ENCODE measurements at regions not wholly inside any gene's neighbourhood (a gene's known extent, or its start where the extent isn't known, plus 50 kb on each side); places are given as distances from the start of the nearest gene placed in this dataset.

DNA sequence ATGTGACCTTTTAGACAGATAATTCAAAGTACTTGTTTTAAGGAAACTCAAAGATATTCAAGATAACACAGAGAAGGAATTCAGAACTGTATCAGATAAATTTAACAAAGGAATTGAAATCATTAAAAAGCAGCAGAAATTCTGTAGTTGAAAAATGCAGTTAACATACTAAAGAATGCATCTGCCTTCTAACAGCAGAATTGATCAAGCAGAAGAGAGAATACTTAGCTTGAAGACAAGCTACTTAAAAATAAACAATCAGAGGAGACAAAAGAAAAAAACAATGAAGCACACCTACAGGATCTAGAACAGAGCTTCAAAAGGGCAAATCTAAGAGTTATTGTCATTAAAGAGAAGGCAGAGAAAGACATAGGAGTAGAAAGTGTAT lies 123.0 kb upstream of the TET2 start:
- no peaks in the 10 kb centered on the region for H3K4me1 Mint-ChIP-seq (ENCODE audit: low read depth, unreplicated experiment)
- H3K27ac Mint-ChIP-seq (ENCODE audit: unreplicated experiment) = no peak overlapping the region
- no peaks in the 10 kb centered on the region for H3K9me3 Mint-ChIP-seq (ENCODE audit: unreplicated experiment)
- no peak for TF ChIP-seq CTCF (IDR thresholded peaks at IDR 0.05; ENCODE audit: insufficient read depth in 1 of 2, low read depth in 1 of 2, low read length in 1 of 2, severe bottlenecking in 1 of 2, unreplicated experiment in 1 of 2)
- H3K36me3 Mint-ChIP-seq (ENCODE audit: insufficient read depth, unreplicated experiment) = no peaks in the 10 kb centered on the region
- Histone ChIP-seq H3K4me3 (ENCODE audit: low read depth, low read length) (no peak overlapping the region), H3K9me3 (0 out of 2 replicates have a peak, but pooled peaks cover 3% of the 10 kb centered on the region), H3K27me3 (replicated peaks; ENCODE audit: control insufficient read depth, insufficient read depth, low read length) (no peaks in the 10 kb centered on the region), H3K4me1 (no peaks in the 10 kb centered on the region), H3K36me3 (ENCODE audit: control insufficient read depth, insufficient read depth, low read length) (no peaks in the 10 kb centered on the region)
- ChIA-PET POLR2A (no interaction called here), CTCF (no interaction called here)
- no TSS peak for BruUV-seq (replicated peaks)
- H3K4me3 Mint-ChIP-seq (ENCODE audit: unreplicated experiment) = no peak overlapping the region
- H3K27me3 Mint-ChIP-seq (ENCODE audit: insufficient read depth, unreplicated experiment) = peaks cover 4% of the 10 kb centered on the region
- intact Hi-C loops (cut with micrococcal nuclease; ENCODE audit: unreplicated experiment) = no loop called here
- DNase-seq = no peak

GRCh38 chr4:105025263-105026017 lies 121.2 kb upstream of the TET2 start:
- H3K27me3 ChIP-seq (replicated peaks; ENCODE audit: control insufficient read depth, insufficient read depth, low read length) = no peaks in the 10 kb centered on the region
- Mint-ChIP-seq H3K4me3 (ENCODE audit: unreplicated experiment) (no peak overlapping the region), H3K36me3 (ENCODE audit: insufficient read depth, unreplicated experiment) (no peaks in the 10 kb centered on the region), H3K27me3 (ENCODE audit: insufficient read depth, unreplicated experiment) (peaks cover 9% of the 10 kb centered on the region), H3K27ac (ENCODE audit: unreplicated experiment) (no peak overlapping the region), H3K4me1 (ENCODE audit: low read depth, unreplicated experiment) (no peaks in the 10 kb centered on the region), H3K9me3 (ENCODE audit: unreplicated experiment) (no peaks in the 10 kb centered on the region)
- no peak for DNase-seq
- H3K4me1 ChIP-seq = no peaks in the 10 kb centered on the region
- H3K4me3 ChIP-seq (ENCODE audit: low read depth, low read length) = no peak overlapping the region
- no TSS peak for BruUV-seq (replicated peaks)
- TF ChIP-seq CTCF (IDR thresholded peaks at IDR 0.05; ENCODE audit: insufficient read depth in 1 of 2, low read depth in 1 of 2, low read length in 1 of 2, severe bottlenecking in 1 of 2, unreplicated experiment in 1 of 2) = no peak
- POLR2A ChIA-PET = no interaction called here
- H3K9me3 ChIP-seq = 0 out of 2 replicates have a peak, but pooled peaks cover 3% of the 10 kb centered on the region
- intact Hi-C loops (cut with micrococcal nuclease; ENCODE audit: unreplicated experiment) = no loop called here
- H3K36me3 ChIP-seq (ENCODE audit: control insufficient read depth, insufficient read depth, low read length) = no peaks in the 10 kb centered on the region
- CTCF ChIA-PET = no interaction called here

GRCh38 chr4:105036991-105037390 lies 109.7 kb upstream of the TET2 start:
- no peak overlapping the region for H3K27ac Mint-ChIP-seq (ENCODE audit: unreplicated experiment)
- CTCF ChIA-PET = no interaction called here
- no peaks in the 10 kb centered on the region for H3K36me3 ChIP-seq (ENCODE audit: control insufficient read depth, insufficient read depth, low read length)

More at GRCh38 chr4:105036991-105037390, 109.7 kb upstream of the TET2 start:
- TF ChIP-seq CTCF (IDR thresholded peaks at IDR 0.05; ENCODE audit: insufficient read depth in 1 of 2, low read depth in 1 of 2, low read length in 1 of 2, severe bottlenecking in 1 of 2, unreplicated experiment in 1 of 2) = no peak
- H3K36me3 Mint-ChIP-seq (ENCODE audit: insufficient read depth, unreplicated experiment) = no peaks in the 10 kb centered on the region
- H3K4me3 ChIP-seq (ENCODE audit: low read depth, low read length) = no peak overlapping the region
- no peaks in the 10 kb centered on the region for H3K9me3 ChIP-seq
- H3K9me3 Mint-ChIP-seq (ENCODE audit: unreplicated experiment) = no peaks in the 10 kb centered on the region
- H3K27me3 Mint-ChIP-seq (ENCODE audit: insufficient read depth, unreplicated experiment) = peaks cover 9% of the 10 kb centered on the region
- intact Hi-C loops (cut with micrococcal nuclease; ENCODE audit: unreplicated experiment) = no loop called here
- POLR2A ChIA-PET = no interaction called here
- no peak overlapping the region for H3K4me3 Mint-ChIP-seq (ENCODE audit: unreplicated experiment)
- no peaks in the 10 kb centered on the region for H3K4me1 Mint-ChIP-seq (ENCODE audit: low read depth, unreplicated experiment)
- H3K4me1 ChIP-seq = no peaks in the 10 kb centered on the region
- BruUV-seq (replicated peaks) = no TSS peak
- H3K27me3 ChIP-seq (replicated peaks; ENCODE audit: control insufficient read depth, insufficient read depth, low read length) = no peaks in the 10 kb centered on the region
- DNase-seq = no peak

Measured in Caco-2 (cell line).